GM18517 (cell line): ENCODE measurements at regions not wholly inside any gene's neighbourhood (a gene's known extent, or its start where the extent isn't known, plus 50 kb on each side); places are given as distances from the start of the nearest gene placed in this dataset.
"Not testable (repeated sequence)": the region's sequence is repeated elsewhere in the genome, so short reads cannot be mapped to it uniquely, and the experiment has no call there.

Experiments
- ATAC-seq: cut with Tn5 transposase; IDR thresholded peaks from one replicate; pipeline ENCODE4 v1.9.1; 2021; ENCODE audit warnings: mild to moderate bottlenecking, moderate library complexity; ENCODE audit not compliant: unreplicated experiment

DNA sequence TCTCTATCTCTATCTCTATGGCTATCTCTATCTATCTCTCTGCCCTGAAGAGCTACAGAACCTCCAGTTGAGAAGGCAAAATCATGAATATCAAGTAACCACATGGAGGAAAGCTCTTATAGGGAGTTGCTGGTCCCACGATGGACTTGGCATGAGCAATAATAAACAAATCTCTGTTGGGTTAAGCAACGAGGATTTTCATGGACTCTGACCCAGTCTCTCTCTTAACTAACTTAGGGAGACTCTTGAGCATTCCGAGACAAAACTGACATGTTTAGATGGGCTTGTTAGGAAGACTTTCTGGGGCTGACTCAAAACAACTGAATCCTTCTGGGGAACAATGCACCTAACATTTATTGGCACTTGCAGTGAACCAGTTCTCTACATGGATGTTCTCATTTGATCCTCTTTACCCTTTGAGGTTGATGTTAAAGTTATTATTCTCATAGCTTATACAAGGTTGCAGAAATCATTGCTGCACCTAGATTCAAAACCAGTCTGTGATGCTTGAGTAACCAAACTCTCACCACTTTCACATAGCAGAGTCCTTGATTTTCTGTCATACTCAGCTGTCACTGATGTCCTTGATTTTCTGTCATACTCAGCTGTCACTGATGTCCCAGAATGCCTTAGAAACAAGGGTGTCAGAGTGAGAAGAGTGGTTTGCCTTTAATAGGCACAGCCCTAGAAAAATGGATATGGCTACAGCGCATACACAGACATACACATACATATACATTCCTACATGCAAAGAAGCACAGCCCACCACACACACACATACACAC, 354.6 kb upstream of the MAF start:
- no peak for ATAC-seq

DNA sequence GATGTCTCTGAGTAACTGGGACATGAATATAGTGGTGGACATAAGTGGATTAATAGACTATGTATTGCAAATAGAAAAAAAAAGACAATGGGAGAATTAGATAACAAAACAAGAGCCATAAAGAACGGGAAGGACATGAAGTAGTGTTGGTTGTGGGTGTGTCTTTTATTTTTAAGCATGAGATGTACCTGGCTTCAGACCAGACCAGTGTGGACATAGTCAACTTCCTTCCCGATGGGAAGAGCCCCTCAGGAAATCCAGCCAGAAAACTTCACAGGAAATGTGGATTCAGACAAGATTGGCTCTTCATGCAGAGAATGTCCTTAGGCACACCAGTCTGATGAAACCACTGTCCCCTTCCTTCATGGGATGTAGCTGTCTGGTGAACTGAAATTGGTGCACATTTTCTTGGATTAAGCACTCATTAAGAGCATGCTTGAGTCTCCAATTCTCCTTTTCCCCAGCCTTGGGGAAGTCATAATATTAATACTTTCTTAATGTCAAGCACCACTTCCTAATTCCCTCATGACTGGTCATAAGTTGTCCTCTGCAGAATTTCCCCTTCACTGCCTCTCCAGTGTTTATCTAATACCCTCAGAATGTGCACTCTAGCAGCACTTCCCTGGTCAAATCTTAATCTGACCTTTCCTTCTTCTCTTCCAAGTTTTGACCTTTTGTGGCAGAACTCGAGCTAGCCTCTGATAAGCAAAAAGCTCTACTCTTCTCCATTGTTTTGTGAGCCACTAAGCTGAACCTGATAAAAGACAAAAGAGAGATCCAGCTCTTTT, 350.6 kb upstream of the MAF start:
- no peak for ATAC-seq

DNA sequence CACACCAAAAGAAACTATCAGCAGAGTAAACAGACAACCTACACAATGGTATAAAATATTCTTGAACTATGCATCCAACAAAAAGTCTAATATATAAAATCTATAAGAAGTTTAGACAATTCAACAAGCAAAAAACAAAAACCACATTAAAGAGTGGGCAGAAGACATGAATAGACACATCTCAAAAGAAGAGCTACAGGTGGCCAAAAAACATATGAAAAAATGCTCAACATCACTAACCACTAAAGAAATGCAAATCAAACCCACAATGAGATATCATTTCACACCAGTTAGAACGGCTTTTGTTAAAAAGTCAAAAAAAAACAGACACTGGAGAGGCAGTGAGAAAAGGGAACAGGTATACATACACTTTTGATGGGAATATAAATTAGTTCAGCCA, 348.9 kb upstream of the MAF start:
- no peak for ATAC-seq

DNA sequence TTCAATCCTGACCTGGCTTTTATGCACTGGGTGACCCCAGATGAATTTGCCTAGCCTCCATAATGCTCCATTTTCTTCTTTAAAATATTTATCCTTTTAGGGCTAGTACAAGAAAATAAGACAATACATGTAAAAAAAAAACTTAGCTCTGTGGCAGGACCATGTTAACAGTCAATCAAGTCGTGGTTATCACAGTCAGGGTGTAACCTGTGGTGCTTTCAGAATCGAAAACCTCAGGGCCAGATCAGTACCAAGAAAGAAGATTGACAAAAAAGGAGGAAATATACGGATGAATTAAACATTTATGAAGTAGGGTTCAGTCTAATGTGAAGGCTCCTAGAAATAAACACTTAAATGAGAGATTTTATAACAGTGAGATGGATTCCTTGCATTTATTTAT, 347.2 kb upstream of the MAF start:
- ATAC-seq: no peak

DNA sequence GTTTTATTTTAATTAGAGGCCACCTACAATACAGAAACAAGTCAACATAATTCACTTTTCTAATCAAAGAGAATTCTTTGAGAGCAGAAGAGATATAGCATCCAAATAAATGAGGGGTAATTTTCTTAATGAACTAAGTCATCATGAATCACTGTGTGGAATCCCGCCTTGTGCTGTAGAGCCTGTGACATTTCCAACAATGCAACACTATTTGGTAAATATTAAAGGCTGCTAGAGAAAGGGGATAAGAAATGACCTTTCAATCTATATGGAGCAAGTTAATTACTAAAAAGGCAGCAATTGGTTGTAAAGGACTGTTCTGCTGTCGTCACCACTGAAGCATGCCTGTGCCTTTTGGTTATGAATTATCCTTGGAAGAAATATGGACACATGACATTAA, 345.7 kb upstream of the MAF start:
- no peak for ATAC-seq

DNA sequence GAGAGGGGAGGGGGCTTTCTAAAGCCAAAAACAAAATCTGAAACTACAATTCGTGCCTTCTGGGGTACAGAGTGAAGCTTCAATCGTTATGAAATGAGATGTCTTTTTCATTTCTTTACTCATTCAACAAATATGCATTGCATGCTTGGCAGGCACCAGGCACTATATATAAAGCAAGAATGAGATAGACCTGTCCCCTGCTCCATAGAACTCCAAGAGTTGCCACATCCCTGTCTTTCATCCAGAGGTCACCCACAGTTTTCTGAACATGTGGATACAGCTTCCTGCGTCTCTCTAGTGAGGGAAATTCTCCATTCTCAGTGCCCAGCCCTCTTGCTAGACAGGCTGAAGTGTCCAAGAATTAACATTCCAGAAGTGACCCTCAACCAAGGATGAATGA, 343.2 kb upstream of the MAF start:
- no peak for ATAC-seq

DNA sequence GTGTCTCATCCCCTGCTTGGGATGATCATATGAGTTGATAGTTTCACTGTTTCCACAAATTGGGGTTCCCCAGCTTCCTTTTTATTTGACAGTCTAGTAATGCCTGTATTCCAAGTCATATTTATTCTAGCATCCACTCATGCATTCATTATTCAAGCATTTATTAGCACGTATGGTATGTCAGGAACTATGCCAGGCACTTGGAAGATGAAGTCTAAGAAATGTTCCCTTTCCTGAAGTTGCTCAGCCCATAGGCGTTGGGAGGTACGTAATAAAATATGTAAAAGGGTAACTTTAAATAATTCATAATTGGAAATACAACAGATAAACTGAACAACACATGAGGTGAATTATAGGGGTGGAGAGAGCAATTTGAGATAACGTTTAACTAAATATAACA, 338.0 kb upstream of the MAF start:
- ATAC-seq: no peak

DNA sequence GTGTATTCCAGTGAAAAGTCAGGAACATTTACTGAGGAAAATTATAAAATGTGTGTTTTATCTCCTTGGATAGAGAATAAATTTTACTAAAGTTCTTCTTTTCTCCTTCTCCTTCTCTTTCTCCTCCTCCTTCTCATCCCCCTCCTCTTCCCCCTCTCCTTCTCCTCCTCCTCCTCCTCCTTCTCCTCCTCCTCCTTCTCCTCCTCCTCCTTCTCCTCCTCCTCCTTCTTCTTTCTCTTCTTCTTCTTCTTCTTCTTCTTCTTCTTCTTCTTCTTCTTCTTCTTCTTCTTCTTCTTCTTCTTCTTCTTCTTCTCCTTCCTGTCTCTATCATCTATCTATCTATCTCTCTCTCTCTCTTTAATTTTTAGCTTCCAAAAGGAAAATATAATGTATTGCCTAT, 337.1 kb upstream of the MAF start:
- not testable (repeated sequence) for ATAC-seq

DNA sequence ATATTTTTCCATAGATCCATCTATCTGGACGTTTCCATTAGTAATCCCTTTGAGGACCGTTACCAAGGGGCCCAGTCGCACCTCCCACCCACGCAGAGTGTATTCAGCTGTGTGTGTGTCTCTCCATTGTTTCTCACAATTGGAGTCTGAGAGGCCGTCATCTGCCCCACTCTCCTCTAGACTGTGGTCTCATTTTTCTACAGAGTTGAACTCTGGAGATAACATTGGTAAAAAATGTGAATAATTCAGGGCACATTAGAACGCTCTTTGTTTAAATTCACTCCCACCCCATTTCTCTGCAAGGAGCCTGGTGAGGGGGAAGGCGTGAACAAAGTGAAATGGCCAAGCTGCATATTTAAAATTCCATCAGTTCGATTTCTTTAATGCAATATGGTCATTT, 333.1 kb upstream of the MAF start:
- no peak for ATAC-seq

DNA sequence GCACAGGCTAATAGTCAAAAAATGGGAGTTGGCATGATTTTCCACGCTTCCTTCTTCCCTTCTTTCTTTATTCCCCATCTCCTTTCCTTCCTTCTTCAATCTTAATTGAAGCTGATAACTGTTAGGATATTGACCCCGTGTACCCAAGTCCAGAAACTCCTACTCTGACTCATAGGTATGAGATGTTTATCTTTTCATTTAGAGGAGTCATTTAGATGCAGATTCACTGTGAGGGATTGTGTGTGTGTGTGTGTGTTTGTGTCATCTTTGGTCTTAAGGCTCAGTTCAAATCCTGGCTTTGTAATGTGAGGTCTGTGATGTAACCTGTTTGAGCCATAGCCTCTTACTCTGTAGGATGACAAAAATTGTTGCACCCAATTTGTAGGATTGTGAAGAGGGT, 332.0 kb upstream of the MAF start:
- no peak for ATAC-seq

DNA sequence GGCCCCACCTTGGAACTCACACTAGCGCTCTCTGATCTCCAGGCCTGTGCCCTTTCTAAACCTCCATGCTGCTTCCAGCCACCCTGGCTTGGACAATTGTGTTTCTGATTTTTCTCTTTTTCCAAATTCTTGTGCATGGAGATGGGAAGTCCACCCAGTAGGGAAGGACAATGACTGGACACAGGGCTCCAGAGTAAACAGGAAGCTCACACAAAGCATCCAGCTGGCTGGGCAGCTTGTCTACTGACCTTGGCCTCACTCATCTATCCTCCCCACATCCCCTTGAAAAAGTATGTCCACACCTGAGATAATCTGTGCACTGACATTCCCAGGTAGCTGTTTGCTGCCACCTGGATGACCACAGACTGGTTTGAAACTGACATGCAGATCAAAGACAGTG, 331.2 kb upstream of the MAF start:
- ATAC-seq: no peak

DNA sequence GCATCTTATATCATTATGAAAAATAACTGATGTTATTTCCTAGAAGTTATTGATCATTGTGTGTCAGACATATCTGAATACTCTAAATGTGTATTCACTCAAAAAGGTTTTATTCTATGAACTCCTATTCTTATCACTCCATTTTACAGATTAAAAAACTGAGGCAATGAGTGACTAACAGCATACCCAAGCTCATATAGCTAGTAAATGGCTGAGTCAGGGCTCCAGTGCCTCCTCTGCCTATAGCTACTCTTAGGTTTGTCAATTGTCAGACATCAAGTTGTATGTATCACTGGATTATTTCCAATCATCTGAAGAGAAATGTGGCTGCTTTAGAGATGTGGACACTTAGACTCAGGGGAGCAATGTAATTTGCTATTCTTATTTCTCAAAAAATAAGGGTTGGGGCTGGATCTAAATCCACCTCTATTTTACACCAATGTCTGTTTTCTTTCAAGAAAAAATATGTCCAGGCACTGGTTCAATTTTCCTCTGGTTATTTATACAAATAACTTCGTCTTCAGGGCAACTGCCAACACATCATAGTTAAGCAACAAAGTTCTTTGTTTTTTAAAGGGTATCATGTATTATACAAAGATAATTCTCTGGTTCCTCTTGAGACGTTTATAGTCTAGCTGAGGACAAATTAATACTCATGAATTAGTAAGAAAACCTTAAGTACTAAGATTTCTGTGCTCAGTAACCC, 328.9 kb upstream of the MAF start:
- no peak for ATAC-seq

DNA sequence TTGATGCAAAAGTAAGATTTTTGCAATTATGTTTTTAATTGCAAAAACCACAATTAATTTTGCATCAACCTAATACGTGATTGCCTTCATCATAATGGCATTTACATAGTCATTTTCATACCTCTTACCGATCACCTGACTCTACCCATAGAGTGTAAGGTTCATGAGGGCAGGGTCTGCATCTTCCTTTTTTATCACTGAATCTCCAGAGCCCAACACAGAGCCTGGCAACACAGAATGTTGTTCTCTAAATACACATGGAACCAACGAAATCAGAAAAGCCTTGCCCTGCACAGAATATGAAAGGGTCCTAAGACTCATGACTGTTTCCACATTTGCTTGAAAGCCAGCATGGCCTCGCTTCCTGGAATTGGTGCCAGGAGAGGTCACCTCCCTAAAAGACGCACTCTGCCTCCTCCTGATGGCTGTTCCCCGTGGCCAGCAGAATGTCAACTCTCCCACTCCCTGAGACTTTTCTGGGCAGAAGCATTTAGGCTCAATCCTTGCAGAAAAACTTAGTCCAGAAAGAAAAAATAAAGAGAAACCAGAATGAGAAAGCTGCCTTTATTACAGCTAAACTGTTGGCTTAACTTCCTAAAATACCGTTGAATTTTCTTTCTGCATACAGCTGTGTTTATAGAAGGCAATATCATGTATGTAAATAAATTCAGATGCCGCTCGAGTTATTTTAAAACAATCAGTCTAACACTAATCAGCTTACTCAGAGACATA, 327.8 kb upstream of the MAF start:
- no peak for ATAC-seq

DNA sequence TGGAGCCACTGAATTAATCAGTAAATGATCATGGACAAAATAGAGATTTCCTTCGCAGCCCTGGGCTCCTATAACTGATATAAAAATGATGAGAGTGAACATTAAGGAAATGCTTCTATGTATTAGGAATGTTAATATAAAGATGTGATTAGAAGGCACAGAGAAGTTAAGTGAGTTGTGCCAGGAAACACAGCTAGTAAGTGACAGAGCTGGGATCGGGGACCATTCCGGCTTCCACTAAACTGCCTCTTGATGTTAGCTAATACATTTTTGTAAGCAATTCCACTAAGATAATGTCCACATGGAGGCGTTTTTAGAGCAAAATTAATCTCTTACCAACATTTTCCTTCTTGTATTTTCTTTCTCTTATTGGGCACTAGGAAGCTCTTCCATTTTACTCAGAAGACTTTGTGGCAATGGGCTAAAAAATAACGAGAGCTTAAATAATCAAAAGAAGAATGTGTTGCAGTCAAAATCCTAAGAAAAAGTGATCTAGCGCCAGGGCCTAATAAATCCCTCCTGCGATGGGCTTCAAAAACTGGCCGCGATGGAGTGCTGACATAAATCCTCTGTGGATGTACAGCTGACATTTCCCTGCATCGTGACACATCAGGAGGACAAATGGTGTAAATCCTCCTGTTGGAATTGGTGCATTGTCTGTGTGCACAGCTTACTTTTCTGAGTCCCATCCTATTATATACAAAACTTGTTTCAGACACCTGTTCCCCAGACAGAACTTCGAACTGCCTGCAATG, 326.1 kb upstream of the MAF start:
- no peak for ATAC-seq

DNA sequence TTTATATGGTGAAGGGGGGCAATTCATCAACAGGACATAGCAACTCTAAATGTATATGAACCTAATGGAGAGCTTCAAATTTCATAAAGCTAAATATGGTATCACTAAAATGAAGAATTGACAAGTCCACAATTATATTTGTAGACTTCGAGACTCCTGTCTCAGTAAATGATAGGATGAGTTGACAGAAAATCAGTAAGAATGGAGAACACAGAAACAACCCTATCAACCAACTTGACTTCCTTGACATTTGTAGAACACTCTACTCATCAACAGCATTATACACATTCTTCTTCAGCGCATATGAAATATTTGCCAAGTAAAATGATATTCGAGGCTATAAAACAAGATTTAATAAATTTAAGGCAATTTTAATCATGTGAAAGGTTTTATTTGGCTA, 322.9 kb upstream of the MAF start:
- ATAC-seq: no peak

DNA sequence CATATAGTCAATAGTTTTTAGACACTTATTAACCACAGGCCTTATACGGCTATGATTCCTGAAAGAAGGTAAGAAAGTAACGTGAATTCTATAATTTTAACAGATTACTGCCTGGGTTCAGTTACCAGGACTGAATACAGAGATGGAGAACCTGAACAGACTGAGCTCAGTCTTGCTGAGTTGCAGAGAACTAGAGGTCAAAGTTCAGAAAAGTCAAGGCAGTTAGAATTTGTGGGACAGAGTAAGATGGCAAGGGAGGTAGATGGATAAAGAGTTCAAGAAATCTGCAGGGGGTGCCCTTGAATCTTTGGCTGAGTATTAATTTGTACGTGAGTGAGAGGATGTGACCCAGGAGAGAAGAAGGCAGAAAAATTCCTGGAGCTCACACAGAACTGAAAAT, 320.1 kb upstream of the MAF start:
- ATAC-seq: no peak

DNA sequence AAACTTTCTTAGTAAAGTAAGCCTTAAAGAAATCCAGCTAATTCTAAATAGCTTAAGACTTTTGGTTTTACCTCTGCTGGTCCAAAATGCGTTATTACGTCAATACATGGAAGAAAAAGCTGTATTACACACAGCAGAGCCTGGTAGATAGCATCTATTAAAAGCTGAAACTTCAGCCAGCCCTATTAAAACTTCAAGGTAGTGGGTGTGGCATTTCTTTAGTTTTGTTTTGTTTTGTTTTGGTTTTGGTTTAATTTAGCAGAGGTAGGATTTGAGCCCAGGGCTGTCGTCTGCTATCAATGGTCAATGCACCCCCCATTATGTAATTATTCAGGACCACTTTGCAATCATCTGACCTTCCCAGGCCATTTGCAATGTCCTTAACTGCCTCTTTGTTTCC, 318.4 kb upstream of the MAF start:
- ATAC-seq: no peak

DNA sequence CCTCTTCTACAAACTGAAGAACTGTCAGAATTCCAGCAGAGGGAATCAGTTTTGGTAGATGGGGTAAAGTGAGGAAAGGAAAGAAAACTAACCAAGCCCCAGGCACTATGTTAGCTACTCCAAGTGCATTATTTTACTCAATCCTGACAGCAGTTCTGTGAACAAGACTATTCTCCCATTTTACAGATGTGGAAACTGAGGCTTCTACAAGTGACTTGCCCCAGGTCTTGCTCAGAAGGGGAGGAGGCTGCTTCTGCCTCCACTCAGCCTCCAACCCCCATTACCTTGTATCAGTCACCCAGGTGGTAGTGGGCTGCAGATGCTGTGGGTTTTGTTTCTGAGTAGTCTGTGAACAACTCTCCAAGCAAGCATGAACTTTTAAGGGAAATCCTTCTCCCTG, 315.2 kb upstream of the MAF start:
- no peak for ATAC-seq

DNA sequence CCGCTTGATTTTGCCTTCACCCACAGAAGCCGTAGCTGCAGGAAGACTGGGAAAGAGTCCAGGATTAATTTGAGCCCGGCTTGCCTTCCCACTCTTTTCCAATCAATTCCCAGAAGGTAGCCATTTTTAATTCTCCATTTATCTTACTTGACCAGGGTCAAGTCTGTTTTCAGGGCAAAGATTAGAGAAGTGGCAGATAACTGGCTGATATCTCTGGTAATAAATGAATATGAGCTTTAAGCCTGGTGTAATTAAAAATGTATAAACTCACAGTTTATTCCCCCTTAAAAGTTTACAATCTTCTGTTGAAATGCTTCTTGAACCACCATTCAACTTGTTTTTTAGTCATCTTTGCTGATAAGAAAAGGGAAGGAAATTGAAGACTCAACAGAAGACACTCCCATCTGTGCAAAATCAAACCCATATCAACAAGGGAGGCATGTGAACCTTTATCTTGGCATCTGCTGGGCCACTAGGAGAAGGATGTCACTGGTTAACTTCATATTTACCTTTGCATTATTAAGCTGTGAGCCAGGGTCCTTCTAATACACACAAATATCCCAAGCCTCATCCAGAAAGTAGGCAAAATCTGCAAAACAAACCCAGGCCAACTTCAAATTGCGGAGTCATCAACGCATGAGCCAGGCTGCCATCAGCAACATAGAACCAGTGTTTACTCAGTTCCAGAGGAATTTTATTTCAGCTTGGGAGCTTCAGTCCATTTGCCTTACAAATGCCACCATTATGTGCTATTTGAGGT, 314.6 kb upstream of the MAF start:
- ATAC-seq: no peak
